GM12878 (cell line): ENCODE measurements at regions not wholly inside any gene's neighbourhood (a gene's known extent, or its start where the extent isn't known, plus 50 kb on each side); places are given as distances from the start of the nearest gene placed in this dataset.

Experiments used
- ATAC-seq: fragments of 200-7000 bp; cut with Tn5 transposase; 3 replicates; pipeline ENCODE4 v1.9.1; 2020; ENCODE audit warnings: mild to moderate bottlenecking, moderate library complexity
- BruUV-seq: library from RNA; stranded (reverse); fragments of 400-500 nt; replicated peaks from 2 replicates; lab custom pipeline; 2021; lab: Mats Ljungman, UMichigan
- CTCF ChIA-PET: fragments of 300-600 bp; sonication (Branson Sonifier 250); formaldehyde crosslinking; extraction: SDS; loops from one replicate; lab custom pipeline; 2021; ENCODE audit warnings: inconsistent platforms; lab: Yijun Ruan, JAX
- POLR2A ChIA-PET: fragments of 350-600 bp; formaldehyde crosslinking; extraction: SDS; loops from one replicate; lab custom pipeline; 2021; ENCODE audit warnings: inconsistent platforms; lab: Charles Lee
- RAD21 ChIA-PET: fragments of 300-600 bp; sonication (Branson Sonifier 250); formaldehyde crosslinking; loops from one replicate; lab custom pipeline; 2023; ENCODE audit warnings: antibody characterized with exemption; ENCODE audit not compliant: unreplicated experiment; lab: Charles Lee
- SMC1A ChIA-PET: fragments of 300-600 bp; sonication (Branson Sonifier 250); formaldehyde crosslinking; loops from one replicate; lab custom pipeline; 2023; ENCODE audit not compliant: unreplicated experiment, uncharacterized antibody; lab: Charles Lee
- DNase-seq: peaks from one replicate; pipeline ENCODE4 v3.0.0-alpha.2; 2011; ENCODE audit warnings: low read depth, low spot score
- FAIRE-seq: peaks from 3 replicates; lab custom pipeline; 2011; peaks lifted over from hg19 to GRCh38; lab: Jason Lieb, UNC
- H2AFZ ChIP-seq: 2 replicates; pipeline ENCODE4 v1.6.0; 2011; ENCODE audit warnings: low read depth, low read length, control low read depth; ENCODE audit not compliant: control insufficient read depth
- H3K27ac ChIP-seq: 2 replicates; pipeline ENCODE4 v1.5.1; 2011; ENCODE audit warnings: control low read depth; ENCODE audit not compliant: control insufficient read depth, insufficient read depth
- H3K27me3 ChIP-seq, 2 experiments: replicated peaks in 1 of 2; 2 replicates each; pipeline versions ENCODE4 v1.6.0 to v1.6.1; 2011; ENCODE audit warnings: low read length in 1 of 2; ENCODE audit not compliant: control insufficient read depth in 2 of 2, insufficient read depth in 2 of 2
- H3K36me3 ChIP-seq, 2 experiments: 2 replicates each; pipeline ENCODE4 v1.5.1; 2011; ENCODE audit warnings: low read length in 1 of 2; ENCODE audit not compliant: control insufficient read depth in 2 of 2, insufficient read depth in 2 of 2
- H3K4me1 ChIP-seq: 2 replicates; pipeline ENCODE4 v1.6.1; 2011; ENCODE audit warnings: mild to moderate bottlenecking, low read length, moderate library complexity, mixed read lengths; ENCODE audit not compliant: control insufficient read depth, insufficient read depth
- H3K4me2 ChIP-seq: 2 replicates; pipeline ENCODE4 v1.6.0; 2011; ENCODE audit warnings: control low read depth; ENCODE audit not compliant: control insufficient read depth, insufficient read depth
- H3K4me3 ChIP-seq: fragments of 200-600 bp; sonication (generic); 2 replicates; pipeline ENCODE4 v1.5.1; 2016
- H3K79me2 ChIP-seq: 2 replicates; pipeline ENCODE4 v1.6.0; 2011; ENCODE audit warnings: low read length; ENCODE audit not compliant: control insufficient read depth, insufficient read depth
- H3K9ac ChIP-seq: 2 replicates; pipeline ENCODE4 v1.8.0; 2011; ENCODE audit warnings: low read length, control low read depth, mixed read lengths; ENCODE audit not compliant: control insufficient read depth, insufficient read depth
- H3K9me3 ChIP-seq: replicated peaks from 3 replicates; pipeline ENCODE4 v1.5.1; 2011; ENCODE audit warnings: mild to moderate bottlenecking, low read length; ENCODE audit not compliant: control insufficient read depth, insufficient read depth
- H4K20me1 ChIP-seq: 2 replicates; pipeline ENCODE4 v1.6.0; 2011; ENCODE audit not compliant: control insufficient read depth, insufficient read depth
- BACH1 ChIP-seq: fragments of 450-650 bp; IDR thresholded peaks from 2 replicates; pipeline ENCODE4 v1.6.1; 2017; ENCODE audit warnings: mild to moderate bottlenecking, borderline replicate concordance
- BHLHE40 ChIP-seq, 2 experiments: fragments of 450-650 bp in 1 of 2; IDR thresholded peaks; 2 replicates each; pipeline ENCODE4 v1.6.1; 2011 to 2017; ENCODE audit warnings: low read depth in 2 of 2, borderline replicate concordance in 1 of 2, improper control_type of control experiment in 1 of 2, low read length in 1 of 2, mild to moderate bottlenecking in 1 of 2
- REST ChIP-seq: IDR thresholded peaks from 2 replicates; pipeline ENCODE4 v1.6.1; 2012; ENCODE audit warnings: mild to moderate bottlenecking, low read depth, low read length
- TCF7 ChIP-seq: IDR thresholded peaks from 2 replicates; pipeline ENCODE4 v1.6.1; 2014; ENCODE audit warnings: antibody characterized with exemption, borderline replicate concordance
- ZNF217 ChIP-seq: fragments of 450-650 bp; IDR thresholded peaks from 2 replicates; pipeline ENCODE4 v1.6.1; 2017; ENCODE audit warnings: antibody characterized with exemption, mild to moderate bottlenecking
- WGBS: methylation state at CpG from one replicate; pipeline ENCODE4 v1.1.6; 2016; ENCODE audit warnings: low lambda C conversion rate; ENCODE audit not compliant: insufficient replicate concordance, insufficient coverage; ENCODE audit errors: missing lambda C conversion rate; 5-methylcytosine and 5-hydroxymethylcytosine counted together
- in situ Hi-C: fragments of 300-500 bp; cut with MboI; formaldehyde crosslinking; loops from 9 replicates; pipeline ENCODE4 v1.14.3; 2018; ENCODE audit warnings: mixed read lengths
- intact Hi-C: fragments of 100-400 bp; cut with micrococcal nuclease; formaldehyde crosslinking; loops from one replicate; pipeline ENCODE4 v1.14.2; 2022; ENCODE audit not compliant: unreplicated experiment

GRCh38 chr1:23632479-23633160, 59.0 kb upstream of the RPL11 start (continued):
- no peak for TF ChIP-seq REST
- no peak for TF ChIP-seq TCF7
- no peak for TF ChIP-seq ZNF217
- TF ChIP-seq, all 136 proteins: peak for 0

DNA sequence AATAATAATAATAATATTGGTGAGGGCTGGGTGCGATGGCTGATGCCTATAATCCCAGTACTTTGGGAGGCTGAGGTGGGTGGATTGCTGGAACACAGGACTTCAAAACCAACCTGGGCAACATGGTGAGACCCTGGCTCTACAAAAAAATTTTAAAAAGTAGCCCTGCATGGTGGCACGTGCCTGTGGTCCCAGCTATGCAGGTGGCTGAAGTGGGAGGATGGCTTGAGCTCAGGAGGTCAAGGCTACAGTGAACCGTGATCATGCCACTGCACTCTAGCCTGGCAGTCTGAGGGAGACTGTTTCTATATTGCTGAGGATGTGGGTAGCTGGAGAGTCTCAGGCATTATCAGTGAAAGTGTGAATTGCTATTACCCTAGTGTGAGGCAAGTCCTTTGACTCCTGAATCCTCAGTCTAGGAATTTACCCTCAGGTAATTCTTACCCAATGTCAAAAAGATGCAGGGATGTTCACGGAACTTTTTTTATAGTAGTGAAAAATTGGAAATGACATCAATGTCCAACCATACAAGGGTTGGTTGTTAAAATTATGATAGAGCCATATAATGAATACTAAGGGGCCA, 61.8 kb upstream of the RPL11 start:
- ChIA-PET POLR2A (interaction anchor here (0.6 to 2.1 kb wide), 4 partner anchors 9 to 253 kb away, joined by 4 to 7 read pairs (median 5); no protein-coding TSS in a partner anchor), RAD21 (interaction anchor here (0.8 to 3.1 kb wide), 6 partner anchors 9 to 133 kb away, joined by 3 to 14 read pairs (median 6); no protein-coding TSS in a partner anchor), SMC1A (interaction anchor here (1.0 to 15.0 kb wide), 4 partner anchors 9 to 82 kb away, joined by 3 to 584 read pairs (median 4); no protein-coding TSS in a partner anchor), CTCF (interaction anchor here (1.0 to 18.7 kb wide), 6 partner anchors 8 to 79 kb away, joined by 3 to 959 read pairs (median 6); partner anchors contain the start of genes ID3 and RPL11)
- Histone ChIP-seq H2AFZ (no peak overlapping the region), H3K9me3 (no peaks in the 10 kb centered on the region), H4K20me1 (no peaks in the 10 kb centered on the region), H3K79me2 (no peaks in the 10 kb centered on the region), H3K4me3 (no peak overlapping the region), H3K36me3 (no peaks in the 10 kb centered on the region), H3K4me1 (peaks cover 44% of the 10 kb centered on the region), H3K9ac (no peak overlapping the region), H3K27me3 (no peaks in the 10 kb centered on the region), H3K27ac (no peak overlapping the region), H3K4me2 (no peak overlapping the region)
- ATAC-seq: peak; percentile 41
- 50% methylated on average over 4 of the region's 4 CpGs for WGBS
- peak in 1 of 2 experiments; percentile 57; a peak in 2 of 4 replicates for TF ChIP-seq BHLHE40 (IDR thresholded peaks at IDR 0.05; ENCODE audit: borderline replicate concordance in 1 of 2, low read depth in 2 of 2, low read length in 1 of 2)
- TF ChIP-seq BACH1: no peak
- intact Hi-C loops: loop anchor here (2.0 kb wide), 1 partner anchor 75 kb away; no protein-coding TSS in a partner anchor
- in situ Hi-C loops: no loop called here
- no peak for FAIRE-seq
- DNase-seq: no peak
- no TSS peak for BruUV-seq
